HG02970 (cell line): ENCODE measurements at regions not wholly inside any gene's neighbourhood (a gene's known extent, or its start where the extent isn't known, plus 50 kb on each side); places are given as distances from the start of the nearest gene placed in this dataset.

Experiments used
- ATAC-seq: cut with Tn5 transposase; IDR thresholded peaks from one replicate; pipeline ENCODE4 v1.9.1; 2021; ENCODE audit warnings: mild to moderate bottlenecking, moderate library complexity, moderate number of reproducible peaks; ENCODE audit not compliant: unreplicated experiment, low FRiP score

DNA sequence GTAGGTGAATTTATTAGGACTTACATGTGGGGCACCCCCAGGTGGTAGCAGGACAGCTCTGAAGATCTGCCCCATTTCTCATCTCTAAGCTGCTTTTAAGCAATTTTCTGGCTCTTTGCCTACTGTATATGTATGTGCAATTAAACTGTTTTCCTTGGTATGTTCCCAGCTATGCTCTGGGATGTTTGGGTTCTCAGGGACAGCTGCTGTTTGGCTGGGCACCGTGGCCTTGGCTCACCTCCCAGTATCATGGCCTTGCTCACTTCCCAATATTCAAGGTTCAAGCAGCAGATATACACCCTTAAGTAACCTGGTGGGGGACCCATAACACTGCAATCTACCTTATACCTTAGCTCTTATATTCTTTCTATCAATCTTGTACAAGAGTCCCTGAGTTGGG lies 53.7 kb upstream of the KITLG start:
- no peak for ATAC-seq

DNA sequence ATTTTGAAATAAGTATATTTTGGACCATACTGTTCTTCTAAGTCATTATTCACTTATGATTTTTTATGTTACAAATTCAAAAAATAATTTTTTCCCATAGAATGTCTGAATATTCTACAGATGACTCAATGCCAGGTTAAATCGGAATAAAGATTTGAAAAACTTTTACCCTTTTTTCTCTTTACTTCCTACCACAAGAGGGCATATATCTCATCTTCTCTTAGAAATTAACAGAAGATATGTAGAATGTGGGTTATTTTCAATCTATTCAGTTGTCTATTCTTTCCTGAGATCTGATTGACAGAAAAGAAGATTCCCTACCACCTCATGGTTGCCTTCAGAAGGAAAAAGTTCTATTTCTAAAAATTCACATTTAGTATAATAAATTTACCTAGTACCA lies 53.0 kb upstream of the KITLG start:
- ATAC-seq: no peak

GRCh38 chr12:88630561-88630960 lies 50.3 kb upstream of the KITLG start:
- no peak for ATAC-seq
